Heart right ventricle (tissue), 16 donors: ENCODE measurements at regions not wholly inside any gene's neighbourhood (a gene's known extent, or its start where the extent isn't known, plus 50 kb on each side); places are given as distances from the start of the nearest gene placed in this dataset.

Experiments used
- ATAC-seq, 8 donors: fragments of 200-7000 bp; cut with Tn5 transposase; one replicate each; pipeline ENCODE4 v1.9.1; 2020; ENCODE audit warnings: mild to moderate bottlenecking in 8 of 8, moderate library complexity in 8 of 8, moderate number of reproducible peaks in 1 of 8
- DNase-seq, 2 donors: peaks; one replicate each; pipeline ENCODE4 v3.0.0-alpha.2; 2020
- H3K27ac ChIP-seq, 10 donors: fragments of 200-600 bp; sonication (generic) in 2 of 10; one replicate each; pipeline versions ENCODE4 v1.5.0 to v1.8.0; 2020 to 2022; ENCODE audit warnings: mild to moderate bottlenecking in 3 of 10
- H3K27me3 ChIP-seq, 7 donors: fragments of 200-600 bp; one replicate each; pipeline ENCODE4 v1.8.0; 2021 to 2022; ENCODE audit warnings: mild to moderate bottlenecking in 2 of 7
- H3K36me3 ChIP-seq, 9 donors: fragments of 200-600 bp; sonication (generic) in 1 of 9; one replicate each; pipeline versions ENCODE4 v1.5.0 to v1.8.0; 2020 to 2022; ENCODE audit warnings: mild to moderate bottlenecking in 2 of 9
- H3K4me1 ChIP-seq, 9 donors: fragments of 200-600 bp; sonication (generic) in 1 of 9; one replicate each; pipeline versions ENCODE4 v1.5.0 to v1.8.0; 2020 to 2022; ENCODE audit warnings: mild to moderate bottlenecking in 4 of 9
- H3K4me3 ChIP-seq, 10 donors: fragments of 200-600 bp; sonication (generic) in 2 of 10; one replicate each; pipeline versions ENCODE4 v1.5.0 to v1.8.0; 2020 to 2022; ENCODE audit warnings: mild to moderate bottlenecking in 7 of 10, moderate library complexity in 2 of 10
- H3K9me3 ChIP-seq, 11 donors: fragments of 200-600 bp in 10 of 11; sonication (generic) in 2 of 11; one replicate each; pipeline versions ENCODE4 v1.5.0 to v1.8.0; 2013 to 2022; ENCODE audit warnings: mild to moderate bottlenecking in 2 of 11, control low read depth in 1 of 11, moderate library complexity in 1 of 11
- CTCF ChIP-seq, 9 donors: fragments of 200-600 bp; sonication (generic) in 2 of 9; IDR thresholded peaks; one replicate each; pipeline versions ENCODE4 v1.5.0 to v1.8.0; 2021 to 2022; ENCODE audit warnings: antibody characterized with exemption in 9 of 9, mild to moderate bottlenecking in 5 of 9, moderate library complexity in 1 of 9
- WGBS, 2 donors: extraction: QIAGEN DNeasy Blood & Tissue Kit; methylation state at CpG; one replicate each; pipeline ENCODE4 v1.1.7; 2013; ENCODE audit warnings: inconsistent platforms in 1 of 2; 5-methylcytosine and 5-hydroxymethylcytosine counted together
- intact Hi-C, 10 donors: fragments of 100-400 bp; cut with DNase I; formaldehyde crosslinking; loops; one replicate each; pipeline versions ENCODE4 v1.11.1 to v1.14.2; 2022
- donor health status: Arrhythmogenic right ventricular cardiomyopathy.
- donor health status: ischemic (EF 13 %, LVEDD 7.1; RV severe dilation, severe dysfunction).
- donor health status: healthy with polysubstance abuse.
- donor health status: DM: no; HTN: yes; CAD: no.
- donor health status: DM: no; HTN: no; CAD: no.
- donor health status: ischemic (EF 25% LVEDD 6.9; RV normal size, moderate dysfunction).
- donor health status: ischemic (EF 25% LVEDD 5.7; RV mildly dilated, moderate dysfunction).
- donor health status: healthy.
- donor health status: DM: yes; HTN: yes; CAD: no.
- donor health status: Ischemic cardiomyopathy.
- donor health status: ischemic (EF 35%, LVEDD 5.7; RV mildly dilated, moderate dysfunction).
- donor health status: nonischemic (EF 11% LVEDD 7.7; RV severe dilation, severe dysfunction).
- donor health status: DM: yes; HTN: yes; CAD: no.
- donor health status: PGD.
- donor health status: ischemic (EF 29% LVEDD 5.4; RV normal size, mild dysfunction).
- donor health status: nonischemic (EF 23%, LVEDD 6.1; RV moderate dilation, normal function).

- no peak overlapping the region for H3K27ac ChIP-seq
- 70 to 74% methylated on average over 9 of the region's 9 CpGs for WGBS, 2 donors
- no peak for DNase-seq
- intact Hi-C loops: loop anchor here in 2 of 10 donors (5.0 to 10.0 kb wide), 2 partner anchors 70 to 218 kb away; partner anchors contain the start of gene GLI2 (in 2 of the 2)
- ATAC-seq: no peak
- no peak overlapping the region for H3K4me3 ChIP-seq
- H3K27me3 ChIP-seq: no peaks in the 10 kb centered on the region
- no peaks in the 10 kb centered on the region for H3K4me1 ChIP-seq
- peaks cover 0 to under 1% (median 0%) of the 10 kb centered on the region in 9 donors for H3K36me3 ChIP-seq
- no peak for TF ChIP-seq CTCF (IDR thresholded peaks at IDR 0.05)
- no peaks in the 10 kb centered on the region for H3K9me3 ChIP-seq
Measured at GRCh38 chr2:120952318-120952717, 216.7 kb downstream of the GLI2 start.

GRCh38 chr2:120953066-120953756 is 217.5 kb downstream of the GLI2 start:
- 70 to 79% methylated on average over 7 of the region's 7 CpGs for WGBS, 2 donors

GRCh38 chr2:120953843-120954584 is 218.3 kb downstream of the GLI2 start:
- H3K9me3 ChIP-seq: no peaks in the 10 kb centered on the region
- no peak overlapping the region for H3K4me3 ChIP-seq
- no peaks in the 10 kb centered on the region for H3K27me3 ChIP-seq
- no peak overlapping the region for H3K27ac ChIP-seq
- DNase-seq (no peak), ATAC-seq (no peak)
- peaks cover 0 to 4% (median 0%) of the 10 kb centered on the region in 9 donors for H3K36me3 ChIP-seq
- no peak for TF ChIP-seq CTCF (IDR thresholded peaks at IDR 0.05)
- H3K4me1 ChIP-seq: peaks cover 0 to 2% (median 0%) of the 10 kb centered on the region in 9 donors
- 88 to 89% methylated on average over 16 of the region's 16 CpGs for WGBS, 2 donors
- intact Hi-C loops: loop anchor here in 2 of 10 donors (5.0 to 10.0 kb wide), 2 partner anchors 72 to 219 kb away; partner anchors contain the start of gene GLI2 (in 2 of the 2)

More at GRCh38 chr2:120953066-120953756, 217.5 kb downstream of the GLI2 start:
- H3K27me3 ChIP-seq: no peaks in the 10 kb centered on the region
- peaks cover 0 to 4% (median 0%) of the 10 kb centered on the region in 9 donors for H3K36me3 ChIP-seq
- H3K9me3 ChIP-seq: no peaks in the 10 kb centered on the region
- no peak overlapping the region for H3K27ac ChIP-seq
- H3K4me1 ChIP-seq: no peaks in the 10 kb centered on the region
- intact Hi-C loops: loop anchor here in 2 of 10 donors (5.0 to 10.0 kb wide), 2 partner anchors 71 to 218 kb away; partner anchors contain the start of gene GLI2 (in 2 of the 2)
- H3K4me3 ChIP-seq: no peak overlapping the region
- no peak for ATAC-seq
- no peak for TF ChIP-seq CTCF (IDR thresholded peaks at IDR 0.05)
- DNase-seq: no peak

- ATAC-seq (no peak), DNase-seq (no peak)
- Histone ChIP-seq H3K27ac (no peak overlapping the region), H3K9me3 (no peaks in the 10 kb centered on the region), H3K36me3 (peaks cover 0 to 4% (median 0%) of the 10 kb centered on the region in 9 donors), H3K27me3 (no peaks in the 10 kb centered on the region), H3K4me3 (no peak overlapping the region), H3K4me1 (peaks cover 0 to 6% (median 0%) of the 10 kb centered on the region in 9 donors)
- intact Hi-C loops: loop anchor here in 2 of 10 donors (5.0 to 10.0 kb wide), 2 partner anchors 73 to 220 kb away; partner anchors contain the start of gene GLI2 (in 2 of the 2)
- TF ChIP-seq CTCF (IDR thresholded peaks at IDR 0.05): no peak
- 85 to 88% methylated on average over 8 of the region's 8 CpGs for WGBS, 2 donors
Measured at GRCh38 chr2:120954939-120955338, 219.3 kb downstream of the GLI2 start.
